Calu3 (cell line): ENCODE measurements at regions not wholly inside any gene's neighbourhood (a gene's known extent, or its start where the extent isn't known, plus 50 kb on each side); places are given as distances from the start of the nearest gene placed in this dataset.

ENCODE experiments used
- BruUV-seq: library from RNA; stranded (reverse); fragments of 400-500 nt; replicated peaks from 2 replicates; lab custom pipeline; 2021; lab: Mats Ljungman, UMichigan
- CTCF ChIA-PET: fragments of 300-600 bp; sonication (Branson Sonifier 250); formaldehyde crosslinking; loops from one replicate; lab custom pipeline; 2022; ENCODE audit warnings: antibody characterized with exemption; lab: Charles Lee
- DNase-seq: peaks from one replicate; pipeline ENCODE4 v3.0.0; 2022
- H3K27ac Mint-ChIP-seq: one replicate; pipeline ENCODE4 v1.8.0; 2022; ENCODE audit warnings: mixed read lengths; ENCODE audit not compliant: unreplicated experiment
- H3K27me3 Mint-ChIP-seq: one replicate; pipeline ENCODE4 v1.8.0; 2022; ENCODE audit warnings: mixed read lengths; ENCODE audit not compliant: unreplicated experiment
- H3K36me3 Mint-ChIP-seq: one replicate; pipeline ENCODE4 v1.8.0; 2022; ENCODE audit warnings: mild to moderate bottlenecking, moderate library complexity, mixed read lengths; ENCODE audit not compliant: insufficient read depth, unreplicated experiment
- H3K4me1 Mint-ChIP-seq: one replicate; pipeline ENCODE4 v1.8.0; 2022; ENCODE audit warnings: mild to moderate bottlenecking, low read depth, mixed read lengths; ENCODE audit not compliant: unreplicated experiment
- H3K4me3 Mint-ChIP-seq: one replicate; pipeline ENCODE4 v1.8.0; 2022; ENCODE audit warnings: mild to moderate bottlenecking, low read depth, moderate library complexity, mixed read lengths; ENCODE audit not compliant: unreplicated experiment
- H3K9me3 Mint-ChIP-seq: one replicate; pipeline ENCODE4 v1.8.0; 2022; ENCODE audit warnings: low read depth, mixed read lengths; ENCODE audit not compliant: unreplicated experiment
- CTCF ChIP-seq: fragments of 200-600 bp; IDR thresholded peaks from one replicate; pipeline ENCODE4 v1.8.0; 2022; ENCODE audit warnings: antibody characterized with exemption; ENCODE audit not compliant: unreplicated experiment
- intact Hi-C: fragments of 100-400 bp; cut with micrococcal nuclease; formaldehyde crosslinking; loops from one replicate; pipeline ENCODE4 v1.10.0; 2022; ENCODE audit not compliant: unreplicated experiment

- no peak for DNase-seq
- no peak overlapping the region for H3K27ac Mint-ChIP-seq
- TF ChIP-seq CTCF = no peak
- no TSS peak for BruUV-seq
- H3K4me3 Mint-ChIP-seq = no peak overlapping the region
- no peaks in the 10 kb centered on the region for H3K4me1 Mint-ChIP-seq
- no peaks in the 10 kb centered on the region for H3K27me3 Mint-ChIP-seq
- H3K36me3 Mint-ChIP-seq = no peaks in the 10 kb centered on the region
- H3K9me3 Mint-ChIP-seq = no peaks in the 10 kb centered on the region
- CTCF ChIA-PET = no interaction called here
- intact Hi-C loops = no loop called here
Observed at GRCh38 chr7:41328131-41328530, 374.8 kb downstream of the INHBA start.

- Mint-ChIP-seq H3K4me3 (no peak overlapping the region), H3K27me3 (no peaks in the 10 kb centered on the region), H3K9me3 (no peaks in the 10 kb centered on the region), H3K27ac (no peak overlapping the region), H3K36me3 (no peaks in the 10 kb centered on the region), H3K4me1 (no peaks in the 10 kb centered on the region)
- CTCF ChIA-PET = no interaction called here
- no peak for DNase-seq
- BruUV-seq = no TSS peak
- intact Hi-C loops = no loop called here
- no peak for TF ChIP-seq CTCF
Observed at GRCh38 chr7:41326616-41327015, 376.3 kb downstream of the INHBA start.

- H3K4me1 Mint-ChIP-seq = no peaks in the 10 kb centered on the region
- no peaks in the 10 kb centered on the region for H3K27me3 Mint-ChIP-seq
- H3K4me3 Mint-ChIP-seq = no peak overlapping the region
- intact Hi-C loops = no loop called here
- CTCF ChIA-PET = no interaction called here
- no peaks in the 10 kb centered on the region for H3K36me3 Mint-ChIP-seq
- no peak overlapping the region for H3K27ac Mint-ChIP-seq
- TF ChIP-seq CTCF = no peak
- H3K9me3 Mint-ChIP-seq = peaks cover 2% of the 10 kb centered on the region
- no TSS peak for BruUV-seq
- DNase-seq = no peak
Observed at GRCh38 chr7:41323806-41324205, 379.1 kb downstream of the INHBA start.

- no peak overlapping the region for H3K4me3 Mint-ChIP-seq
- no peak for TF ChIP-seq CTCF
- peaks cover 13% of the 10 kb centered on the region for H3K4me1 Mint-ChIP-seq
- DNase-seq = no peak
- H3K27me3 Mint-ChIP-seq = no peaks in the 10 kb centered on the region
- CTCF ChIA-PET = no interaction called here
- intact Hi-C loops = no loop called here
- BruUV-seq = no TSS peak
- H3K36me3 Mint-ChIP-seq = no peaks in the 10 kb centered on the region
- H3K27ac Mint-ChIP-seq = no peak overlapping the region
- peaks cover 6% of the 10 kb centered on the region for H3K9me3 Mint-ChIP-seq
Observed at GRCh38 chr7:41319581-41319980, 383.3 kb downstream of the INHBA start.
